DOHH2 (cell line): ENCODE measurements at regions not wholly inside any gene's neighbourhood (a gene's known extent, or its start where the extent isn't known, plus 50 kb on each side); places are given as distances from the start of the nearest gene placed in this dataset.

Experiments
- EZH2phosphoT487 ChIP-seq: fragments of 200-600 bp; sonication (generic); IDR thresholded peaks from 2 replicates; pipeline ENCODE4 v1.6.1; 2017; ENCODE audit warnings: borderline replicate concordance, mild to moderate bottlenecking, antibody characterized with exemption, low read length, moderate library complexity, mixed read lengths
- TF ChIP-seq, protein P1 (sequence below): fragments of 200-600 bp; sonication (generic); IDR thresholded peaks from one replicate; pipeline ENCODE4 v1.5.1; 2014; ENCODE audit warnings: antibody characterized with exemption, mild to moderate bottlenecking, low read depth, low read length; ENCODE audit not compliant: poor library complexity, severe bottlenecking

DNA sequence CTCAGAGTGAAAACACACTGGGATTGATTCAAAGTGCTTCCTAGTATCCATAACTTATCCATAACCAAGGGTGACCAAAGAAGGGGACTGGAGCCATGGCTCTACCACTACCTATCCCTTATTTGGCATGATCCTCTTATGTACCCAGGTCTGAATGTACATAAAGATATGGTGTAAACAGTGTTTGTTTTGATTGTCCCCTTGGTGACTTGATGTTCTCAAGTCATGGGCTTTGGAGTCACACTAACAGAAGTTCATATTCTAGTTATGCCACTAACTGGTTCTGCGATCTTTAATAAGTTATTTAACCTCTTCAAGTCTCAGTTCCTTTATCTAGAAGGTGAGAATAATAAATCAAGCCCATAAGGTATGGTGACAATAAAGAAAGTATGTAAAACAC lies 283.4 kb upstream of the PTGER4 start:
- TF ChIP-seq, protein P1, sequence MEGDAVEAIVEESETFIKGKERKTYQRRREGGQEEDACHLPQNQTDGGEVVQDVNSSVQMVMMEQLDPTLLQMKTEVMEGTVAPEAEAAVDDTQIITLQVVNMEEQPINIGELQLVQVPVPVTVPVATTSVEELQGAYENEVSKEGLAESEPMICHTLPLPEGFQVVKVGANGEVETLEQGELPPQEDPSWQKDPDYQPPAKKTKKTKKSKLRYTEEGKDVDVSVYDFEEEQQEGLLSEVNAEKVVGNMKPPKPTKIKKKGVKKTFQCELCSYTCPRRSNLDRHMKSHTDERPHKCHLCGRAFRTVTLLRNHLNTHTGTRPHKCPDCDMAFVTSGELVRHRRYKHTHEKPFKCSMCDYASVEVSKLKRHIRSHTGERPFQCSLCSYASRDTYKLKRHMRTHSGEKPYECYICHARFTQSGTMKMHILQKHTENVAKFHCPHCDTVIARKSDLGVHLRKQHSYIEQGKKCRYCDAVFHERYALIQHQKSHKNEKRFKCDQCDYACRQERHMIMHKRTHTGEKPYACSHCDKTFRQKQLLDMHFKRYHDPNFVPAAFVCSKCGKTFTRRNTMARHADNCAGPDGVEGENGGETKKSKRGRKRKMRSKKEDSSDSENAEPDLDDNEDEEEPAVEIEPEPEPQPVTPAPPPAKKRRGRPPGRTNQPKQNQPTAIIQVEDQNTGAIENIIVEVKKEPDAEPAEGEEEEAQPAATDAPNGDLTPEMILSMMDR, result no peak
- TF ChIP-seq EZH2phosphoT487, result no peak
